ENCODE measurements at regions not wholly inside any gene's neighbourhood (a gene's known extent, or its start where the extent isn't known, plus 50 kb on each side); places are given as distances from the start of the nearest gene placed in this dataset.

DNA sequence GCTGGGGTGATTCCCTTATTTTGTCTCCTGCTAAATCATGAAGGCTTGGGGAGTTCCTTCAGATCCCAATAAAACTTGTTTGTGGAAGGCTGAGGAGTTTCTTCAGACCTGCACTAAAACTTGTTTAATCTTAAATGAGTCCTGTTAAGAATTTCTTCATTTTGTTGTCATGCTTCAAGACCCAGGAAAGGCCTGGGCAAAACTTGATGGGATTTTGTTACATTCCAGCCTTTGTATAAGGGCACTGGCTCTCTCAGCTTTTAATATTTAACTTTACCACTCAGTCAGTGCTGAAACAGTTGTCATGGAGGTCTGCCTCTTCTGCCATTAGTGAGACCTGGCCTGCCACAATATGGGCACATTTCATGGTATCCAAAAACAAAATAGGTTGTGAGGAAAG is 699.0 kb downstream of the ETS1 start:
- TF ChIP-seq, protein P1, sequence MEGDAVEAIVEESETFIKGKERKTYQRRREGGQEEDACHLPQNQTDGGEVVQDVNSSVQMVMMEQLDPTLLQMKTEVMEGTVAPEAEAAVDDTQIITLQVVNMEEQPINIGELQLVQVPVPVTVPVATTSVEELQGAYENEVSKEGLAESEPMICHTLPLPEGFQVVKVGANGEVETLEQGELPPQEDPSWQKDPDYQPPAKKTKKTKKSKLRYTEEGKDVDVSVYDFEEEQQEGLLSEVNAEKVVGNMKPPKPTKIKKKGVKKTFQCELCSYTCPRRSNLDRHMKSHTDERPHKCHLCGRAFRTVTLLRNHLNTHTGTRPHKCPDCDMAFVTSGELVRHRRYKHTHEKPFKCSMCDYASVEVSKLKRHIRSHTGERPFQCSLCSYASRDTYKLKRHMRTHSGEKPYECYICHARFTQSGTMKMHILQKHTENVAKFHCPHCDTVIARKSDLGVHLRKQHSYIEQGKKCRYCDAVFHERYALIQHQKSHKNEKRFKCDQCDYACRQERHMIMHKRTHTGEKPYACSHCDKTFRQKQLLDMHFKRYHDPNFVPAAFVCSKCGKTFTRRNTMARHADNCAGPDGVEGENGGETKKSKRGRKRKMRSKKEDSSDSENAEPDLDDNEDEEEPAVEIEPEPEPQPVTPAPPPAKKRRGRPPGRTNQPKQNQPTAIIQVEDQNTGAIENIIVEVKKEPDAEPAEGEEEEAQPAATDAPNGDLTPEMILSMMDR (IDR thresholded peaks at IDR 0.05; ENCODE audit: extremely low read depth in 1 of 2, insufficient read depth in 1 of 2, low read depth in 1 of 2, low read length in 2 of 2) = no peak
- TF ChIP-seq POLR2A (IDR thresholded peaks at IDR 0.05; ENCODE audit: low read depth, low read length) (no peak), POLR2AphosphoS5 (IDR thresholded peaks at IDR 0.05; ENCODE audit: insufficient read depth, low read depth, low read length) (no peak), EZH2 (IDR thresholded peaks at IDR 0.05; ENCODE audit: borderline replicate concordance, low read depth, low read length, severe bottlenecking) (no peak), JUN (IDR thresholded peaks at IDR 0.05; ENCODE audit: borderline replicate concordance, insufficient read depth, insufficient read length, low read depth) (no peak), MYC (IDR thresholded peaks at IDR 0.05; ENCODE audit: low read depth, low read length) (no peak)
- TF ChIP-seq, protein P2, sequence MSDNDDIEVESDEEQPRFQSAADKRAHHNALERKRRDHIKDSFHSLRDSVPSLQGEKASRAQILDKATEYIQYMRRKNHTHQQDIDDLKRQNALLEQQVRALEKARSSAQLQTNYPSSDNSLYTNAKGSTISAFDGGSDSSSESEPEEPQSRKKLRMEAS (IDR thresholded peaks at IDR 0.05; ENCODE audit: insufficient read depth, insufficient read length) = no peak

Data from endothelial cell of umbilical vein (primary cell).